ENCODE measurements at regions not wholly inside any gene's neighbourhood (a gene's known extent, or its start where the extent isn't known, plus 50 kb on each side); places are given as distances from the start of the nearest gene placed in this dataset.

- Histone ChIP-seq H3K9me3 (ENCODE audit: low read length) (no peaks in the 10 kb centered on the region), H3K4me3 (ENCODE audit: low read depth, low read length, poor library complexity, severe bottlenecking) (no peak overlapping the region), H3K79me2 (ENCODE audit: insufficient read depth, low read depth, low read length) (no peaks in the 10 kb centered on the region), H3K27ac (ENCODE audit: low read depth, low read length, poor library complexity, severe bottlenecking) (no peak overlapping the region), H2AFZ (ENCODE audit: low read length) (no peak overlapping the region), H3K36me3 (ENCODE audit: insufficient read depth, low read length) (no peaks in the 10 kb centered on the region), H3K4me2 (ENCODE audit: low read length) (no peak overlapping the region), H3K4me1 (ENCODE audit: insufficient read depth, low read length, poor library complexity, severe bottlenecking) (no peaks in the 10 kb centered on the region), H3K9me2 (ENCODE audit: insufficient read depth, low read length) (no peaks in the 10 kb centered on the region), H4K20me1 (ENCODE audit: insufficient read depth, low read length) (no peaks in the 10 kb centered on the region)
- ChIA-PET CTCF (ENCODE audit: unreplicated experiment) (no interaction called here), POLR2A (interaction anchor here (0.6 to 1.0 kb wide), 3 partner anchors 9 to 33 kb away, joined by 3 to 6 read pairs (median 3); no protein-coding TSS in a partner anchor)
- DNase-seq (ENCODE audit: low spot score), result no peak
- intact Hi-C loops (cut with micrococcal nuclease; ENCODE audit: unreplicated experiment), result no loop called here
- TF ChIP-seq CTCF (conservative IDR thresholded peaks at IDR 0.05; ENCODE audit: low read length) (no peak), EZH2phosphoT487 (IDR thresholded peaks at IDR 0.05; ENCODE audit: borderline replicate concordance, low read depth, low read length) (no peak)
- BruUV-seq (replicated peaks), result no TSS peak
These were observed 57.9 kb upstream of the STK38L start for GRCh38 chr12:27186022-27186839.

GRCh38 chr12:27187697-27188096, 56.4 kb upstream of the STK38L start:
- Histone ChIP-seq H3K36me3 (ENCODE audit: insufficient read depth, low read length) (no peaks in the 10 kb centered on the region), H3K9me3 (ENCODE audit: low read length) (no peaks in the 10 kb centered on the region), H3K79me2 (ENCODE audit: insufficient read depth, low read depth, low read length) (no peaks in the 10 kb centered on the region), H3K4me2 (ENCODE audit: low read length) (no peak overlapping the region), H3K9me2 (ENCODE audit: insufficient read depth, low read length) (no peaks in the 10 kb centered on the region), H3K4me3 (ENCODE audit: low read depth, low read length, poor library complexity, severe bottlenecking) (no peak overlapping the region), H3K27ac (ENCODE audit: low read depth, low read length, poor library complexity, severe bottlenecking) (no peak overlapping the region), H4K20me1 (ENCODE audit: insufficient read depth, low read length) (no peaks in the 10 kb centered on the region), H2AFZ (ENCODE audit: low read length) (no peak overlapping the region), H3K4me1 (ENCODE audit: insufficient read depth, low read length, poor library complexity, severe bottlenecking) (no peaks in the 10 kb centered on the region)
- DNase-seq (ENCODE audit: low spot score), result no peak
- ChIA-PET POLR2A (interaction anchor here (0.6 kb wide), 1 partner anchor 78 kb away, joined by 3 read pairs; no protein-coding TSS in a partner anchor), CTCF (ENCODE audit: unreplicated experiment) (no interaction called here)
- BruUV-seq (replicated peaks), result no TSS peak
- intact Hi-C loops (cut with micrococcal nuclease; ENCODE audit: unreplicated experiment), result no loop called here
- TF ChIP-seq CTCF (conservative IDR thresholded peaks at IDR 0.05; ENCODE audit: low read length) (no peak), EZH2phosphoT487 (IDR thresholded peaks at IDR 0.05; ENCODE audit: borderline replicate concordance, low read depth, low read length) (no peak)

GRCh38 chr12:27190761-27191160, 53.3 kb upstream of the STK38L start:
- no TSS peak for BruUV-seq (replicated peaks)
- H2AFZ ChIP-seq (ENCODE audit: low read length), result no peak overlapping the region
- H4K20me1 ChIP-seq (ENCODE audit: insufficient read depth, low read length), result no peaks in the 10 kb centered on the region
- ChIA-PET CTCF (ENCODE audit: unreplicated experiment) (no interaction called here), POLR2A (interaction anchor here (1.2 kb wide), 1 partner anchor 9 kb away, joined by 5 read pairs; no protein-coding TSS in a partner anchor)
- intact Hi-C loops (cut with micrococcal nuclease; ENCODE audit: unreplicated experiment), result no loop called here
- H3K79me2 ChIP-seq (ENCODE audit: insufficient read depth, low read depth, low read length), result no peaks in the 10 kb centered on the region
- no peaks in the 10 kb centered on the region for H3K9me3 ChIP-seq (ENCODE audit: low read length)
- TF ChIP-seq CTCF (conservative IDR thresholded peaks at IDR 0.05; ENCODE audit: low read length) (no peak), EZH2phosphoT487 (IDR thresholded peaks at IDR 0.05; ENCODE audit: borderline replicate concordance, low read depth, low read length) (no peak)
- H3K27ac ChIP-seq (ENCODE audit: low read depth, low read length, poor library complexity, severe bottlenecking), result no peak overlapping the region
- no peaks in the 10 kb centered on the region for H3K36me3 ChIP-seq (ENCODE audit: insufficient read depth, low read length)
- H3K4me2 ChIP-seq (ENCODE audit: low read length), result no peak overlapping the region
- no peak overlapping the region for H3K4me3 ChIP-seq (ENCODE audit: low read depth, low read length, poor library complexity, severe bottlenecking)
- no peaks in the 10 kb centered on the region for H3K9me2 ChIP-seq (ENCODE audit: insufficient read depth, low read length)
- no peaks in the 10 kb centered on the region for H3K4me1 ChIP-seq (ENCODE audit: insufficient read depth, low read length, poor library complexity, severe bottlenecking)
- DNase-seq (ENCODE audit: low spot score), result no peak
